HUES64 (cell line): ENCODE measurements at regions not wholly inside any gene's neighbourhood (a gene's known extent, or its start where the extent isn't known, plus 50 kb on each side); places are given as distances from the start of the nearest gene placed in this dataset.

ENCODE experiments used
- H3K27ac ChIP-seq: 2 replicates; pipeline ENCODE4 v1.7.0; 2013; ENCODE audit warnings: low read depth, low read length, inconsistent platforms
- H3K27me3 ChIP-seq: 2 replicates; pipeline ENCODE4 v1.6.1; 2013; ENCODE audit warnings: mild to moderate bottlenecking, low read length; ENCODE audit not compliant: insufficient read depth
- H3K36me3 ChIP-seq: 2 replicates; pipeline ENCODE4 v1.6.1; 2013; ENCODE audit warnings: mild to moderate bottlenecking, low read length; ENCODE audit not compliant: insufficient read depth
- H3K4me1 ChIP-seq: 2 replicates; pipeline ENCODE4 v1.6.1; 2013; ENCODE audit warnings: mild to moderate bottlenecking, low read length, moderate library complexity; ENCODE audit not compliant: insufficient read depth
- H3K4me3 ChIP-seq: 2 replicates; pipeline ENCODE4 v1.5.1; 2013; ENCODE audit warnings: mild to moderate bottlenecking, low read length, moderate library complexity
- H3K9ac ChIP-seq: 2 replicates; pipeline ENCODE4 v1.6.1; 2013; ENCODE audit warnings: mild to moderate bottlenecking, low read depth, low read length
- H3K9me3 ChIP-seq: 2 replicates; pipeline ENCODE4 v1.6.1; 2013; ENCODE audit warnings: low read depth, low read length; ENCODE audit not compliant: insufficient read depth
- WGBS: fragments of 150-250, 120-280 bp; methylation state at CpG from one replicate; pipeline ENCODE4 v1.1.7; 2013; ENCODE audit warnings: missing lambda C conversion rate; 5-methylcytosine and 5-hydroxymethylcytosine counted together

DNA sequence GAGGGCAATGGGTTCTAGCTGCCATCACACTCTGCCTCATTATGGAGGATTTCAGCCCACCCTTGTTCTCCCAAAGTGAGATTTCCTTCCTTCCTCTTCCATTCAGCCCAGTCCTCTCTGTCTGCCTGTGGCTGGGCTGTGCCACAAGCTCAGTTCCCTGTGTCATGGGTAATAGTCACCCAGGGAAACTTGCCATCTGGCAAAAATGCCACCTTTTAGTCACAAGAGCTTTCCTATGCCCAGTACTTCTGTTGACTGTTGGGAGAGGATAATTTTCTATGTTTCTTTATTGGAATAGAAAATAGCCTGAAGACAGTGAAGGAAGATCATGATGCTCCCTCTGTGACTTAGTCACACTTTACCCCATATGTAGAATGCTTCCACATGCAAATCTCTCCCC lies 71.4 kb downstream of the TLR4 start:
- Histone ChIP-seq H3K27me3 (no peaks in the 10 kb centered on the region), H3K9me3 (no peaks in the 10 kb centered on the region), H3K27ac (no peak overlapping the region), H3K9ac (no peak overlapping the region), H3K4me1 (peaks cover 8% of the 10 kb centered on the region), H3K36me3 (no peaks in the 10 kb centered on the region), H3K4me3 (no peak overlapping the region)

DNA sequence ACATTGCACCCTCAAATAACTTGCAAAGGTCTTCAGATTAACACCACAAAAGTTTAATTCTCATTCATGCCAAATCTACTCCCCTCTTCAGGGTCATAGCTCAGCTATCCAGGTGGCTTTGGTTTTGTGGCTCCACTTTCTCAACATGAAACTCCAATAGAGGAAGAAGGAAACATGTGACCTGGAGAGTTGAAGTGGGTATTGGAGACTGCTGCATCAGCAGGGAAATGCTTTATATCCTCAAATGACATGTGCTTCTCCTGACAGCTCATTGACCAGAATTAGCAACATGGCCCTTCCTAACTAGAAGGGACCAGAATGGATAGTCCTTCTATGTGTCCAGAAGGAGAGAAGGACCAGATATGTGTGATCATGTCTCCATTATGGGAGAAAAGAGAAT lies 73.6 kb downstream of the TLR4 start:
- H3K4me3 ChIP-seq: no peak overlapping the region
- no peaks in the 10 kb centered on the region for H3K9me3 ChIP-seq
- peaks cover 9% of the 10 kb centered on the region for H3K4me1 ChIP-seq
- H3K27ac ChIP-seq: no peak overlapping the region
- H3K36me3 ChIP-seq: no peaks in the 10 kb centered on the region
- H3K9ac ChIP-seq: no peak overlapping the region
- no peaks in the 10 kb centered on the region for H3K27me3 ChIP-seq

DNA sequence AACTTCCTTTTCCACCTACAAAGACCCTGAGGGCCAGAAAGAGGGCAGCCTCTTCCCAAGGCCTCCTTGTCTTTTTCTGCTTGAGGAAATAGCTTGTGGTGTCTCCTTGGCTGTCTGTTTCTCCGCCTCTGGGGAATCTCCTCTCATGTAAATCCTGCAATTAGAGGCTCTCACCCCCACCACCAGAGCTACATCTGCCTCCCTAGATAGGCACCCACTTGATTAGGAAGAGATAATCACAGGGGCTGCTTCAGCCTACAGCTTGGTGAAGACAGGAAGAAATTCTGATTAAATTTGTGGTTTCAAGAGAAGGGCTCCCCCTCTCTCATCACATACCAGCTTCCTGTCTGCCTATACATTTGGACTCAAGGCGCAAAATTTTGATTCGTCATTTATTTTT lies 75.6 kb downstream of the TLR4 start:
- Histone ChIP-seq H3K9me3 (no peaks in the 10 kb centered on the region), H3K27me3 (no peaks in the 10 kb centered on the region), H3K27ac (no peak overlapping the region), H3K9ac (no peak overlapping the region), H3K4me3 (no peak overlapping the region), H3K4me1 (peaks cover 15% of the 10 kb centered on the region), H3K36me3 (no peaks in the 10 kb centered on the region)
- 95% methylated on average over 3 of the region's 3 CpGs for WGBS

DNA sequence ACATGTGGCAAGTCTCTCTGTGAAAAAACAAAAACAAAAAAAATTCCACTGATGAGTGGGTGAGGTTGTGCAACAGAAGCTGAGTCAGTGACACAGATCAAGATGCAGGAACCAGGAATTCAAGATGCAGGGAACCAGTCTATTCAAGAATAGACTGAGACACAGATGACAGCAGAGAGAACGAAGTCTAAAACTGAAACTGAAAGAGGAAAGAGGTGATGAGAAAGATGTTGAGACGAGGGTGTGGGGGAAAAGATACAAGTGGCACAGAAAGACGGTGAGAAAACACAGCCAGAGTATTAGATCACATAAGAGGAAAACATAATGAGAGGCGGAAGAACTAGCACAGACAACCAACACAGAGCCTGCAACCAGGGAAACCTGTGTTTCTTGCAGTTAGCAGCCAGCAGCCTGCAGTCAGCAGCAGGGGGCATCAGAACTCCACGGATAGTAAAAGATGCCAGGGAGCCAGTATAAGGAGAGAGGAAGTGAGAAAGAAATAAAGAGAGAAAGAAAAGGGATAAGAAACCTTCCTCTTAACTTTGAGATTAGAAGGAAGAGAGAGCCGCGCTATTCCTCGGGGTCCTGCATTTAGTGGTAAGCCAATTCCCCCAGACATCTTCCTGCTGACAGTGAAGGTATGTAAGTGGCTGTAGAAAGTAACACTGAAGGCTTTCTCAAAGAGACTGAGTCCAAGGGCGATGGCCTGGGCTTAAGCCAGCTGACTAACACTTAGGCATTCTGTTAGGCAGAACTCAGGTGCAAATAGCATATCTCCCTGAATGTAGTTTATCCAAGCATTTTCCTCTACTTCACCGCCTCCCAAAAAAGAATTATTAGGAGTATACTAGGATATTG lies 79.0 kb downstream of the TLR4 start:
- WGBS: 53% methylated on average over 9 of the region's 10 CpGs
- Histone ChIP-seq H3K4me3 (no peak overlapping the region), H3K36me3 (no peaks in the 10 kb centered on the region), H3K27ac (no peak overlapping the region), H3K9ac (no peak overlapping the region), H3K4me1 (peaks cover 20% of the 10 kb centered on the region), H3K9me3 (no peaks in the 10 kb centered on the region), H3K27me3 (no peaks in the 10 kb centered on the region)

DNA sequence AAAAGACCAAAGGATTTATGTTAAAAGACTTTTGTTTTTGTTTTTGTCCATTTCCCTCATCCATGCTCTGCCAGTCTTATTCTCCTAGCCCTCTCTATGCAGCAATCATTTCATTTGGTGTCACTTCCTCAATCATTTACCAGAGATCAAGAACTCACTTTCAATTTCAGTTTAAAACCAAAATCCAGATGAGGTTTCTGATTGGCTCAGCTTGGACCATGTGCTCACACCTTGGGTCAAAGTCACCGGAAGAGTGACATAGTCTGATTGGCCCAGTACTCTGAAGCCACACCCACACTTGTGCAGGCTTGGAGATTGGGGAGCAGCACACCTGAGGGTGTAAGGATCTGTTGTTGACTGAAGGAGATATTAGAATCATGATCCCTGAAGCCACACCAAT lies 79.6 kb downstream of the TLR4 start:
- no peak overlapping the region for H3K9ac ChIP-seq
- WGBS: 96% methylated on average over 1 of the region's 1 CpG
- no peaks in the 10 kb centered on the region for H3K36me3 ChIP-seq
- no peak overlapping the region for H3K4me3 ChIP-seq
- H3K9me3 ChIP-seq: no peaks in the 10 kb centered on the region
- H3K4me1 ChIP-seq: peaks cover 20% of the 10 kb centered on the region
- H3K27me3 ChIP-seq: no peaks in the 10 kb centered on the region
- no peak overlapping the region for H3K27ac ChIP-seq

DNA sequence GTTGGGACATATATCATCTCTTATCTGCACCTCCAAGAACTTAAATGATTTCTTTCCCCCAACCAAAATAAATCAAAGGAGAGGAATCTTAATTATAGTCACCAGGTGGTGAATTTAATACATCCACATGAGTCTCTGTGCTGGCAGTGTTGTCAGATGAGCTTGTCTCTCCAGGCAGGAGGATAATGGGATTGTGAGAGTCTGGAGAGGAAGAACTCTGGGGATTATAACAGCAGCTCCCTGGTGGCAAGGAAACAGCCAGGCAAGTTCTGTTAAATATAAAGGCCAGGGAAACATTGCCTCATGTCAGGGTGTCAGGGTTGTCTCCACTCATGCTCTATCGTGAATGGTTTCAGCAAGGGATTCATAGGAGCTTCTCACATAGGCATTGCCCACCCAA lies 80.8 kb downstream of the TLR4 start:
- 86% methylated on average over 1 of the region's 1 CpG for WGBS
- no peak overlapping the region for H3K27ac ChIP-seq
- no peaks in the 10 kb centered on the region for H3K36me3 ChIP-seq
- H3K4me1 ChIP-seq: peaks cover 13% of the 10 kb centered on the region; the same call in 1 of the 2 replicates
- H3K4me3 ChIP-seq: no peak overlapping the region
- H3K9me3 ChIP-seq: no peaks in the 10 kb centered on the region
- no peak overlapping the region for H3K9ac ChIP-seq
- no peaks in the 10 kb centered on the region for H3K27me3 ChIP-seq

DNA sequence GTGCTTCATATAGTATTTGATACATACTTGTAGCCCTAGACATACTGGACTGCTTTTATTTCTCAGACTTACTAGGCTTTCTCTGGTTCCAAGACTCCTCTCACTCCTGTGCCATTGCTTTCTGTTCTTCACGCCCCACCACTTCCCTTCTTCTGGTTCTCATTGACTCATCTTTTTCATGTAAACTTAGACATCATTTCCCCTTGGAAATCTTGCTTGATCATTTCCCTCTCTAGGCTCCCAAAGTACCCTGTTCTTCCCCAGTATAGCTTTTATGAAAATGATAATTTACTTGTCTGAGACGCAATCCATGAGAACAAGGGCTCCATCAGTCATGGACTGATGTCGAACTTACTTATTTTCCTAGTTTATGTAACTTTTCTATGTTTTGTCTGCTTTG lies 83.5 kb downstream of the TLR4 start:
- Histone ChIP-seq H3K36me3 (no peaks in the 10 kb centered on the region), H3K4me3 (no peak overlapping the region), H3K9ac (no peak overlapping the region), H3K4me1 (peaks cover 12% of the 10 kb centered on the region; the same call in 1 of the 2 replicates), H3K27me3 (no peaks in the 10 kb centered on the region), H3K27ac (no peak overlapping the region), H3K9me3 (peaks cover 5% of the 10 kb centered on the region; the same call in 1 of the 2 replicates)
- WGBS: 96% methylated on average over 2 of the region's 3 CpGs

DNA sequence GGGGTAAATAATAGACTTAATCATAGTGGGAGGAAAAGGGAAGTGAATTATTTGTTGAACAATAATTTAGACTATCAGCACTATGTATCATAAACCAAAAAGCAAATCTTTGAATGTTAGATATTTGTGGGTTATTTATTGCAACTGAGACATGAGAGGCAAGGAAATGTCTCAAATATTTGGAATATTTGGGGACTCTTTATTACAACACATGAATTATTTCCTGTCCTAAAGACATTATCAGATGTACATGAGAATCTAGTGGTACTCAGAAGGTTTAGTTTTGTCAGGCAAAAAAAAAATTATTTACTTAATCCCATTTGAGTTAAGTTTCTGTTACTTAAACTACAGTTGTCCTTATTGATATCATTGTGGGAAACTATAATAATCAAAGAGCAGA lies 91.1 kb downstream of the TLR4 start:
- Histone ChIP-seq H3K27ac (no peak overlapping the region), H3K4me1 (peaks cover 11% of the 10 kb centered on the region; the same call in 1 of the 2 replicates), H3K9ac (no peak overlapping the region), H3K9me3 (peaks cover 5% of the 10 kb centered on the region; the same call in 1 of the 2 replicates), H3K4me3 (no peak overlapping the region), H3K36me3 (no peaks in the 10 kb centered on the region), H3K27me3 (no peaks in the 10 kb centered on the region)

DNA sequence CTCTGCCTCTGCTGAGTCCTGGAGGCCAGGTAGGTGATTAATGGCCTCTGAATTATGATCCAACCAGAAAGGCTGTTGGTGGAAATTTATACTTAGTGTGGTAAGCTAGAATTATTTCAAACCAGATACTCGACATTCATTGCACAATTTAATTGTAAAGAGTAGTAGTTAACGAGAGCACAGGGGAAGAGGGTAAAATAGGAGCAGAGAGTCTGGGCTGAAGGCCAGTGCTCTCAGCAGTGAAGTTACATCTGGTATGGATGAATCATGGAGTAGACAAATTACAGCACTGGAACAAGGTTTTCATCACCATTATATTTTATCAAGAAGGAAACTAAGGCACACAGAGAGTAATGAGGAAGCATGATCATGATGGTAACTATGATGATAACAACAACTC lies 92.5 kb downstream of the TLR4 start:
- no peaks in the 10 kb centered on the region for H3K36me3 ChIP-seq
- H3K27me3 ChIP-seq: no peaks in the 10 kb centered on the region
- H3K27ac ChIP-seq: no peak overlapping the region
- peaks cover 11% of the 10 kb centered on the region; the same call in 1 of the 2 replicates for H3K4me1 ChIP-seq
- 89% methylated on average over 1 of the region's 2 CpGs for WGBS
- H3K9ac ChIP-seq: no peak overlapping the region
- H3K9me3 ChIP-seq: no peaks in the 10 kb centered on the region
- no peak overlapping the region for H3K4me3 ChIP-seq

DNA sequence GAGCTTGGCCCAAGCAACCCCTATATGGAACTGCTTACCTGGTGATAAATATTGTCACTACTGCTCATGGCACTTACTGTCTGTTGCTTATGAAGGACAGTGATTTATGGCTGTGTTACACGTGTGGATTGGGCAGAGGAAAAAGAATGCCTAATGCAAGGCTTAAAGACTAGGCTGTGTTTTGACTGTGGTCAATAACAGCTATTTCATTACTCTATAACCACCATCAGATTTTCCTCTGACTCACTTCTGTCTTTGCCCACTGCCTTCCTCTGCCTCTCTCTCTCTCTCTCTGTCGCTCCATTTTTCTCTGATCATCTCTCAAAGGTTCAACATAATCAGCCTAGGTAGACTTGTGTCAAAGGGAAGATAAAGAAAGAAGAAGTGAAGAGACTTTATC lies 96.2 kb downstream of the TLR4 start:
- H3K9ac ChIP-seq: no peak overlapping the region
- WGBS: 94% methylated on average over 2 of the region's 2 CpGs
- no peaks in the 10 kb centered on the region for H3K27me3 ChIP-seq
- H3K9me3 ChIP-seq: no peaks in the 10 kb centered on the region
- H3K36me3 ChIP-seq: no peaks in the 10 kb centered on the region
- H3K4me3 ChIP-seq: no peak overlapping the region
- no peak overlapping the region for H3K27ac ChIP-seq
- no peaks in the 10 kb centered on the region for H3K4me1 ChIP-seq

DNA sequence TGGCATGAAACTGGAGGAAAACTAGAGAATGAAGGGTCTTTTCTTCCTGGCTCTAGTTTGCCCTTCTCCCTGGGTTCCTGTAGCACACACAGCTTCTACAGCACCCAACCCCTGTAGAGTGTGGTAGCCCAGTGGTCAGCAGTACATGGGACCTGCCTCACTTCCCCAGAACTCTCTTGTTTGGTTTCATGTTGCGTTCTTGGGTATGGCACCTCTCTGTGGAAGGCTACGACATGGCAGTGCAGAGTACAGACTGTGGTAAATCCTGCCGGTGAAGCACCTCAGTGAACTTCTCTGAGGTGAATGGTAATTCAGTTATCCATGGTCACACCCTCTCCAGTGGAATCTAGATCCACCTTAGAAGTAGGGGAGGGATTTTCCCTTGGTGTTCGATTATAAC lies 105.5 kb downstream of the TLR4 start:
- no peaks in the 10 kb centered on the region for H3K4me1 ChIP-seq
- H3K27me3 ChIP-seq: no peaks in the 10 kb centered on the region
- H3K36me3 ChIP-seq: no peaks in the 10 kb centered on the region
- H3K4me3 ChIP-seq: no peak overlapping the region
- no peak overlapping the region for H3K9ac ChIP-seq
- 97% methylated on average over 4 of the region's 4 CpGs for WGBS
- H3K27ac ChIP-seq: no peak overlapping the region
- H3K9me3 ChIP-seq: no peaks in the 10 kb centered on the region

DNA sequence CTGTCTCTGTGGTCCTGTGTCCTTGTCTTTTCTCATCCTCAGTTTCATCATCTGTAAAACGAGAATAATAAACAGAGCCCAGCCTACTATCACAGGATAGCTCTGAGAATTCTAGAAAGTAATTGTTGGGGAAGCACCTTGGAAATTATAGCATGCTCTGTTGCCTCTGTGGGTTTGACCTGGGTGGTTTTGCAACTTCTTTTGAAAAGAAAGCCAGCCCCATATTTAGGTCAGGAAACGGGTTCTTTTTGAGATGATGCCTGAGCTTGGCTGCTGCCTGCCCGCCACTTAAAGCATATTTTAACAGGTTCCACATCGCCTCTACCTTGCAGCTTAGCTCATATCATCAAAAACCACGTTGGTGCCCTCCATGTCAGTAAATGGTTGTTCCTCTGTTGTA lies 111.1 kb downstream of the TLR4 start:
- no peaks in the 10 kb centered on the region for H3K36me3 ChIP-seq
- H3K27ac ChIP-seq: no peak overlapping the region
- H3K4me3 ChIP-seq: no peak overlapping the region
- WGBS: 89% methylated on average over 5 of the region's 5 CpGs
- no peaks in the 10 kb centered on the region for H3K27me3 ChIP-seq
- no peaks in the 10 kb centered on the region for H3K4me1 ChIP-seq
- H3K9ac ChIP-seq: no peak overlapping the region
- no peaks in the 10 kb centered on the region for H3K9me3 ChIP-seq
